ENCODE measurements at regions not wholly inside any gene's neighbourhood (a gene's known extent, or its start where the extent isn't known, plus 50 kb on each side); places are given as distances from the start of the nearest gene placed in this dataset.

DNA sequence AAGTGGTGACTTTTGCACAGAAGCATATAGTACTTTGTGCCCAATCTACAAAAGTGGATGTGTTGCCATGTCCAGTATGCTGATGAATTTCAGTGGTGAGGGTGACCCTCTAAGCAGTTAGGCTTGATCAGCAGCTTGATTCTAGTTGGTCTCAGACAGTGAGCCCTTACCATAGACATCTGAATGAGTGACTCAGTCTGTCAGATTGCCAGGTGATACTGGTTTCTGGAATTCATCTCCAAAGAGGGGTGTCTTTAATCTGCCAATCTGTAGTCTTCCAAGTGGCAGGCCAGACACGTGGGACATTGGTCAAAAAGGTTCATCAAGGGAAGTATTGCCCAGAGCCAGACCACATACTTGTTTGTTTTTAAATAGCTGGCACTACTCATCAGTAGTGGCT, 187.4 kb upstream of the SLC16A7 start:
- no peak for TF ChIP-seq ZFX (IDR thresholded peaks at IDR 0.05; ENCODE audit: borderline replicate concordance)
- TF ChIP-seq, protein P1, sequence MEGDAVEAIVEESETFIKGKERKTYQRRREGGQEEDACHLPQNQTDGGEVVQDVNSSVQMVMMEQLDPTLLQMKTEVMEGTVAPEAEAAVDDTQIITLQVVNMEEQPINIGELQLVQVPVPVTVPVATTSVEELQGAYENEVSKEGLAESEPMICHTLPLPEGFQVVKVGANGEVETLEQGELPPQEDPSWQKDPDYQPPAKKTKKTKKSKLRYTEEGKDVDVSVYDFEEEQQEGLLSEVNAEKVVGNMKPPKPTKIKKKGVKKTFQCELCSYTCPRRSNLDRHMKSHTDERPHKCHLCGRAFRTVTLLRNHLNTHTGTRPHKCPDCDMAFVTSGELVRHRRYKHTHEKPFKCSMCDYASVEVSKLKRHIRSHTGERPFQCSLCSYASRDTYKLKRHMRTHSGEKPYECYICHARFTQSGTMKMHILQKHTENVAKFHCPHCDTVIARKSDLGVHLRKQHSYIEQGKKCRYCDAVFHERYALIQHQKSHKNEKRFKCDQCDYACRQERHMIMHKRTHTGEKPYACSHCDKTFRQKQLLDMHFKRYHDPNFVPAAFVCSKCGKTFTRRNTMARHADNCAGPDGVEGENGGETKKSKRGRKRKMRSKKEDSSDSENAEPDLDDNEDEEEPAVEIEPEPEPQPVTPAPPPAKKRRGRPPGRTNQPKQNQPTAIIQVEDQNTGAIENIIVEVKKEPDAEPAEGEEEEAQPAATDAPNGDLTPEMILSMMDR (IDR thresholded peaks at IDR 0.05) = no peak
- no peak overlapping the region for H3K27ac ChIP-seq

DNA sequence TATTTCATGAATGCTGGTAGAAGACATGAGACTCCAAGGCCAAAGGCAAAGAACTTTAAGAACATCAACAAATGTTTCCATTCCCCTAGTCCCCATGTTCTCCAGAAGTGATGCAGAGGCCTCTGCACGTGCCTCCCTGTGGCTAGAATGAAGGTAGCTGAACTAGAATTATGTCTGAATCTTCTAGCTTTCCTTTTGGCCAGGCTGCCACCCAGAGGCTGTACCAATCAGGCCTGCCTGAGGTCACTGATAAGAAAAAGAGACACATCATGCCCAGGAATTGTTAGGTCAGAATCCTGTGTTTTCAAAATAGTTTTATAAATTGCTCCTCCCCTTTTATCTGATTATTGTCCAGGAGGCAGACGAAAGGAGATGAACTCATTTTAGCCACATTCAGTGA, 188.0 kb upstream of the SLC16A7 start:
- no peak overlapping the region for H3K27ac ChIP-seq
- no peak for TF ChIP-seq ZFX (IDR thresholded peaks at IDR 0.05; ENCODE audit: borderline replicate concordance)
- TF ChIP-seq, protein P1 (IDR thresholded peaks at IDR 0.05) = peak; percentile 16; the same call in 1 of the 2 replicates

- TF ChIP-seq, protein P1 (IDR thresholded peaks at IDR 0.05) = no peak
- TF ChIP-seq ZFX (IDR thresholded peaks at IDR 0.05; ENCODE audit: borderline replicate concordance) = no peak
- no peak overlapping the region for H3K27ac ChIP-seq
These were observed 189.8 kb upstream of the SLC16A7 start for GRCh38 chr12:59405992-59406391.

- peak overlapping the region; percentile 28; the same call in 1 of the 2 replicates for H3K27ac ChIP-seq
- no peak for TF ChIP-seq ZFX (IDR thresholded peaks at IDR 0.05; ENCODE audit: borderline replicate concordance)
- TF ChIP-seq, protein P1 (IDR thresholded peaks at IDR 0.05) = no peak
These were observed 191.6 kb upstream of the SLC16A7 start for GRCh38 chr12:59404109-59404650.

GRCh38 chr12:59403259-59403932, 192.4 kb upstream of the SLC16A7 start:
- TF ChIP-seq, protein P1 (IDR thresholded peaks at IDR 0.05) = peak; percentile 97
- TF ChIP-seq ZFX (IDR thresholded peaks at IDR 0.05; ENCODE audit: borderline replicate concordance) = no peak

GRCh38 chr12:59401862-59402261, 194.0 kb upstream of the SLC16A7 start:
- no peak overlapping the region for H3K27ac ChIP-seq
- TF ChIP-seq, protein P1 (IDR thresholded peaks at IDR 0.05) = no peak
- TF ChIP-seq ZFX (IDR thresholded peaks at IDR 0.05; ENCODE audit: borderline replicate concordance) = no peak

More at GRCh38 chr12:59403259-59403932, 192.4 kb upstream of the SLC16A7 start:
- H3K27ac ChIP-seq = peak overlapping the region; percentile 28; the same call in 1 of the 2 replicates

GRCh38 chr12:59398164-59398563, 197.7 kb upstream of the SLC16A7 start:
- TF ChIP-seq, protein P1 (IDR thresholded peaks at IDR 0.05) = no peak
- no peak for TF ChIP-seq ZFX (IDR thresholded peaks at IDR 0.05; ENCODE audit: borderline replicate concordance)
- no peak overlapping the region for H3K27ac ChIP-seq

Measured in 22Rv1 (cell line).